ENCODE measurements at regions not wholly inside any gene's neighbourhood (a gene's known extent, or its start where the extent isn't known, plus 50 kb on each side); places are given as distances from the start of the nearest gene placed in this dataset.

DNA sequence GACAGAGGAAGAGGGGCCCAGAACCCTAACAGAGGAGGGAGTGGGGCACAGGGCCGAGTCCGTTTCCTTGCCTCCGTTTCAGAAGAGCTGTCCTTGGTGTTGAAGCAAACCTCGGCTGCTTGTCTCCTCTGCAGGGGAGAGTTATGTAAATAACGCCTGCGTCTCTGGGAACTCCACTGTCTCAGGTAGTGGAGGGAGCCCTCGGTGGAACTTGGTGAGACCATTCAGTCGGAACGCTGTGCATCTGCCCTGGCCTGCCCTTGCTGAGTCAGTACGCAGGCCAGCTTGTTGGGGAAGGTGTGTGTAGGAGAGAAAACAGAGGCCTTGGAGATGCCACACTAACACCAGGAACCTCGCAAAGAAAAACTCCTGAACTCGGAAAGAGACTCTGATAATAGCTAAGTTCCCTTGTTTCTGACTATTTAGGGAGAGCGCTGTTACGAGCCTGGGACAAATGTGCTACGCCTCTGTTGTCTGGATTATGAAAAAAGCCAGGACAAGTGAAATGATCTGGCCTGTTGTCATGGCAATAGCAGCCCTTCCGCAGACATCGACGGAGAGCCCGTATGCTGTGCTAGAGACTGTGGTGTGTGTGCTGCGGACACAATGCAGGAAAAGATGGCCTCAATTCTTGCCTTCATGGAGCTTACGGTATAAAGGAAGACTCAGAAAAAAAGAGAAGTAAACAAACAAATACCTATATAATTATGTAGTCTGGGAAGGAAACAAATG, 94.6 kb upstream of the AKT3 start:
- TF ChIP-seq YY1 (IDR thresholded peaks at IDR 0.05; ENCODE audit: extremely low read depth, insufficient replicate concordance, low read depth, low read length) (no peak), SIN3A (IDR thresholded peaks at IDR 0.05; ENCODE audit: low read depth) (no peak), POLR2A (IDR thresholded peaks at IDR 0.05; ENCODE audit: borderline replicate concordance, extremely low read depth, insufficient read depth, insufficient read length) (no peak), CEBPB (IDR thresholded peaks at IDR 0.05; ENCODE audit: low read depth) (no peak), EZH2 (IDR thresholded peaks at IDR 0.05) (no peak), POLR2AphosphoS5 (IDR thresholded peaks at IDR 0.05; ENCODE audit: low read depth, low read length) (no peak), SP1 (IDR thresholded peaks at IDR 0.05; ENCODE audit: low read depth) (no peak), ZFX (IDR thresholded peaks at IDR 0.05) (no peak)
- TF ChIP-seq, protein P1, sequence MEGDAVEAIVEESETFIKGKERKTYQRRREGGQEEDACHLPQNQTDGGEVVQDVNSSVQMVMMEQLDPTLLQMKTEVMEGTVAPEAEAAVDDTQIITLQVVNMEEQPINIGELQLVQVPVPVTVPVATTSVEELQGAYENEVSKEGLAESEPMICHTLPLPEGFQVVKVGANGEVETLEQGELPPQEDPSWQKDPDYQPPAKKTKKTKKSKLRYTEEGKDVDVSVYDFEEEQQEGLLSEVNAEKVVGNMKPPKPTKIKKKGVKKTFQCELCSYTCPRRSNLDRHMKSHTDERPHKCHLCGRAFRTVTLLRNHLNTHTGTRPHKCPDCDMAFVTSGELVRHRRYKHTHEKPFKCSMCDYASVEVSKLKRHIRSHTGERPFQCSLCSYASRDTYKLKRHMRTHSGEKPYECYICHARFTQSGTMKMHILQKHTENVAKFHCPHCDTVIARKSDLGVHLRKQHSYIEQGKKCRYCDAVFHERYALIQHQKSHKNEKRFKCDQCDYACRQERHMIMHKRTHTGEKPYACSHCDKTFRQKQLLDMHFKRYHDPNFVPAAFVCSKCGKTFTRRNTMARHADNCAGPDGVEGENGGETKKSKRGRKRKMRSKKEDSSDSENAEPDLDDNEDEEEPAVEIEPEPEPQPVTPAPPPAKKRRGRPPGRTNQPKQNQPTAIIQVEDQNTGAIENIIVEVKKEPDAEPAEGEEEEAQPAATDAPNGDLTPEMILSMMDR (IDR thresholded peaks at IDR 0.05 in 2 of 3, conservative IDR thresholded peaks at IDR 0.05 in 1 of 3; ENCODE audit: borderline replicate concordance in 1 of 3, insufficient read depth in 1 of 3, low read depth in 2 of 3, low read length in 2 of 3) = no peak
- TF ChIP-seq, protein P2, sequence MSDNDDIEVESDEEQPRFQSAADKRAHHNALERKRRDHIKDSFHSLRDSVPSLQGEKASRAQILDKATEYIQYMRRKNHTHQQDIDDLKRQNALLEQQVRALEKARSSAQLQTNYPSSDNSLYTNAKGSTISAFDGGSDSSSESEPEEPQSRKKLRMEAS (IDR thresholded peaks at IDR 0.05) = no peak
- TF ChIP-seq, protein P3, sequence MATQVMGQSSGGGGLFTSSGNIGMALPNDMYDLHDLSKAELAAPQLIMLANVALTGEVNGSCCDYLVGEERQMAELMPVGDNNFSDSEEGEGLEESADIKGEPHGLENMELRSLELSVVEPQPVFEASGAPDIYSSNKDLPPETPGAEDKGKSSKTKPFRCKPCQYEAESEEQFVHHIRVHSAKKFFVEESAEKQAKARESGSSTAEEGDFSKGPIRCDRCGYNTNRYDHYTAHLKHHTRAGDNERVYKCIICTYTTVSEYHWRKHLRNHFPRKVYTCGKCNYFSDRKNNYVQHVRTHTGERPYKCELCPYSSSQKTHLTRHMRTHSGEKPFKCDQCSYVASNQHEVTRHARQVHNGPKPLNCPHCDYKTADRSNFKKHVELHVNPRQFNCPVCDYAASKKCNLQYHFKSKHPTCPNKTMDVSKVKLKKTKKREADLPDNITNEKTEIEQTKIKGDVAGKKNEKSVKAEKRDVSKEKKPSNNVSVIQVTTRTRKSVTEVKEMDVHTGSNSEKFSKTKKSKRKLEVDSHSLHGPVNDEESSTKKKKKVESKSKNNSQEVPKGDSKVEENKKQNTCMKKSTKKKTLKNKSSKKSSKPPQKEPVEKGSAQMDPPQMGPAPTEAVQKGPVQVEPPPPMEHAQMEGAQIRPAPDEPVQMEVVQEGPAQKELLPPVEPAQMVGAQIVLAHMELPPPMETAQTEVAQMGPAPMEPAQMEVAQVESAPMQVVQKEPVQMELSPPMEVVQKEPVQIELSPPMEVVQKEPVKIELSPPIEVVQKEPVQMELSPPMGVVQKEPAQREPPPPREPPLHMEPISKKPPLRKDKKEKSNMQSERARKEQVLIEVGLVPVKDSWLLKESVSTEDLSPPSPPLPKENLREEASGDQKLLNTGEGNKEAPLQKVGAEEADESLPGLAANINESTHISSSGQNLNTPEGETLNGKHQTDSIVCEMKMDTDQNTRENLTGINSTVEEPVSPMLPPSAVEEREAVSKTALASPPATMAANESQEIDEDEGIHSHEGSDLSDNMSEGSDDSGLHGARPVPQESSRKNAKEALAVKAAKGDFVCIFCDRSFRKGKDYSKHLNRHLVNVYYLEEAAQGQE (IDR thresholded peaks at IDR 0.05; ENCODE audit: low read depth) = peak; percentile 16; the same call in 1 of the 2 replicates
- TF ChIP-seq, protein P4, sequence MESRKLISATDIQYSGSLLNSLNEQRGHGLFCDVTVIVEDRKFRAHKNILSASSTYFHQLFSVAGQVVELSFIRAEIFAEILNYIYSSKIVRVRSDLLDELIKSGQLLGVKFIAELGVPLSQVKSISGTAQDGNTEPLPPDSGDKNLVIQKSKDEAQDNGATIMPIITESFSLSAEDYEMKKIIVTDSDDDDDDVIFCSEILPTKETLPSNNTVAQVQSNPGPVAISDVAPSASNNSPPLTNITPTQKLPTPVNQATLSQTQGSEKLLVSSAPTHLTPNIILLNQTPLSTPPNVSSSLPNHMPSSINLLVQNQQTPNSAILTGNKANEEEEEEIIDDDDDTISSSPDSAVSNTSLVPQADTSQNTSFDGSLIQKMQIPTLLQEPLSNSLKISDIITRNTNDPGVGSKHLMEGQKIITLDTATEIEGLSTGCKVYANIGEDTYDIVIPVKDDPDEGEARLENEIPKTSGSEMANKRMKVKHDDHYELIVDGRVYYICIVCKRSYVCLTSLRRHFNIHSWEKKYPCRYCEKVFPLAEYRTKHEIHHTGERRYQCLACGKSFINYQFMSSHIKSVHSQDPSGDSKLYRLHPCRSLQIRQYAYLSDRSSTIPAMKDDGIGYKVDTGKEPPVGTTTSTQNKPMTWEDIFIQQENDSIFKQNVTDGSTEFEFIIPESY (IDR thresholded peaks at IDR 0.05; ENCODE audit: extremely low read depth, insufficient replicate concordance, low read length) = no peak
